Umbilical cord (tissue), 1 donor: ENCODE measurements at regions not wholly inside any gene's neighbourhood (a gene's known extent, or its start where the extent isn't known, plus 50 kb on each side); places are given as distances from the start of the nearest gene placed in this dataset.

Source experiments
- DNase-seq: peaks from one replicate; pipeline ENCODE4 v3.0.0-alpha.2; 2015; ENCODE audit warnings: low spot score

GRCh38 chr20:40542065-40542464 lies 147.0 kb downstream of the MAFB start:
- no peak for DNase-seq

GRCh38 chr20:40540166-40540565 lies 148.9 kb downstream of the MAFB start:
- peak; percentile 78 for DNase-seq

GRCh38 chr20:40538131-40538530 lies 150.9 kb downstream of the MAFB start:
- no peak for DNase-seq

- DNase-seq, result no peak
These were observed 152.2 kb downstream of the MAFB start for GRCh38 chr20:40536808-40537207.

- DNase-seq, result no peak
These were observed 153.2 kb downstream of the MAFB start for GRCh38 chr20:40535816-40536215.

DNA sequence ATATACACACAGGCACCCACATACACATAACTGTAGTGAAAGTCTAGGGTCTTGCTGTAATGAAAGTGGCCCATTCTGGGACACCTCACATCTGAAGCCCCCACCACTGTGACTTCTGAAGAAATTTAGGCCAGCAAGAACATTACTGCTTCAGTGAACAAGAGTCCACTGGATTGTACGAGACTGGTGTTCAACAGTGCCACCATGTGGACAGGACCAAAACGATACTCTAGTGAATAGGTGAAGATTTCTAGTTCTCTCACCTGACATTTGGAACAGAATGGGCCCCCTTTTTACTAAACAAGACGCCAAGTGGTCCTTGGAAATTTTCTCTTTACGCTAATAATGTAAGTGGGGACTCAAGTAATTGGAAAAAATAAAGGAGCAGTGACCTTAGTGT lies 156.9 kb downstream of the MAFB start:
- no peak for DNase-seq

- DNase-seq, result peak; percentile 13
These were observed 163.7 kb downstream of the MAFB start for GRCh38 chr20:40525351-40525750.

DNA sequence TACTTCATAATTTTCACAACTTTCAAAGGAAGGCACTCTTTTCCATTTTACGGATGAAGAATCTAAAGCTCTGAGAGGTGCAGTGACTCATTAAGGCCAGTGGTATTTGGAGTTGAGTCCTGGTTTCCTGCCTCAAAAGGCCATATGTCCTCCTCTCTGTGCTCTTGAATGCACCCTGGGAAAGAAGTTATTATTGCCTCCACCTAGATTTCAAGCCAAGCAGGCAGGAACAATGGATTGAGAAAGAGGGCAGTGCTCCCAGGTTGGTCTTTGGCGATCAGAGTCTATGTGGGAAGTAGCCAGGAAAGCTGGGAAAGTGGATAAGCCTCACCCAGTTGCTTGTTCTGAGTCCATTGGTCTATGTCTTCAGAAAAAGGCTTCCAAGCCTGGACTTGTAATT lies 165.0 kb downstream of the MAFB start:
- no peak for DNase-seq

- DNase-seq, result no peak
These were observed 166.6 kb downstream of the MAFB start for GRCh38 chr20:40522405-40522804.

GRCh38 chr20:40521962-40522361 lies 167.1 kb downstream of the MAFB start:
- no peak for DNase-seq

GRCh38 chr20:40519918-40520317 lies 169.1 kb downstream of the MAFB start:
- no peak for DNase-seq

DNA sequence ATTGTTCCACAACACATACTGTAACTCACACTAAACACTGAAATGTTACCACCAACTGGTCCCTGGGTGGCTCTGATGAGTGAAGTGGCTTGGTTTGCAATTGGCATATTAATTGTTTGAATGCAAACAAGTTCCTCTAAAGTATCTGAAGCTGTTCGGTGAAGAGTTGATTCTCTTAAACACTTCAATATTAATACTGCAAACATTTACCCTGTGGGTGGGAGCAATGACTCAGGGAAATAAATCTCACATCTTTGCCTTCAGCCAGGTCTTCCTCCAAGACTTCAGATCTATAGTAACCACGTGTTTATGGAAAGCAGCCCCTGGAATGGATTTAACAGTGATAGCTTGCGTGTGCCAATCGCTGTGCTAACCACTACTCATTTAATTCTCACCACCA lies 176.0 kb downstream of the MAFB start:
- no peak for DNase-seq

DNA sequence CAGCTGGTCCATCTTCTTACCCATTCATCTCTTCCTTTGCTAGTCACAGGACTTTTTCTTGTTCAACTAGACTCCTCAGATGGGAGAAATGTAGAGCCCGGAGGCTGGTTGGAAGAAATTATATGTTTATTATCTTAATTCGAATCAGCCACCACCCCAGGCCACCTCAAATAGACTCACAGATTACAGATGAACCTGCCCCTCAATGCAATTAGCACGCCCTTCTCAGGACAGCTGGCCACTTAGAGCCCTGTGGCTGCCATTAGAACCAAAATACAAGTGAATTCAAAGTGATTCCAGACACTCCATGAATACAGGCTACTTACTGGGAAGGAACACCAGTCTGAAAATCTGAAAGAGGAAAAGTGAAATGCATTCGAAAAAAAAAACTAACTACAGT lies 176.4 kb downstream of the MAFB start:
- DNase-seq, result no peak

- DNase-seq, result no peak
These were observed 177.6 kb downstream of the MAFB start for GRCh38 chr20:40511478-40511877.

GRCh38 chr20:40510622-40511021 lies 178.4 kb downstream of the MAFB start:
- DNase-seq, result no peak

DNA sequence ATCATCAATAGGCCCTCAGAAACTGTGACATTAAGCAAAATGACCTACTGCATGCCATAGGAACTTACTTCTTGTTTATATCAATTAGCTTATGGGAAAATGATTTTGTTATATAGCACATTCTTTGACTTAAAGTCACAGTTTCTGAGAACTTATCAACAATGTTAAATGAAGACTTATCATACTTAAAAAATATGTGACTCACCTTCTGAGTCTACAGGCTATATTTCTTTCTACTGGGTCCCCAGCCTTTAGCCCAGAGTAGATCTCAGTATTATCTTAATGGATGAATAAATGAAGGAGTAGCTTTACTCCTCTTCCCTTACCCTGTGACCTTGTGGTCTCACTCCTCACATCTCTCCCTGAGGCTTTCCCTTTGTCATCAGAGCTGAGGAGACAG lies 180.2 kb downstream of the MAFB start:
- DNase-seq, result no peak

DNA sequence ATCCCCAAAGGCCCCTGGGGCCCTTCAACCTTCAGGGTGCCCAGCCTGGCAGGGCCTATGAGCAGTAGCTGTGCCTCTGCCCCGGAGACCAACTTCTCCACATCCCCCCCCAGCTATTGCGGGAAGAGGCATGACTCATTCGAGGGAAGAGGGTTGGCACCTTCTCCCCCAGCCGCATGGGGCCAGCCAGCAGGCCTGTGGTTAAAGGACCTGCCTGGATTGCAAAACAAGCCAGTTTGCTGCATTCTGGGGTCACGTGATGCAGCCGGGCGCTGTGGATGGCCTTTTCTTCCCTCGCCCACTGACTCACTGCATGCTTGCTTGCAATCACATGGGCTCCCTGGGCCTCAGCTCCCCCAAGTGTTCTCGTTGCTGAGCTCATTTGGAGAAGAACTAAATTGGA lies 182.5 kb downstream of the MAFB start:
- peak; percentile 76 for DNase-seq

DNA sequence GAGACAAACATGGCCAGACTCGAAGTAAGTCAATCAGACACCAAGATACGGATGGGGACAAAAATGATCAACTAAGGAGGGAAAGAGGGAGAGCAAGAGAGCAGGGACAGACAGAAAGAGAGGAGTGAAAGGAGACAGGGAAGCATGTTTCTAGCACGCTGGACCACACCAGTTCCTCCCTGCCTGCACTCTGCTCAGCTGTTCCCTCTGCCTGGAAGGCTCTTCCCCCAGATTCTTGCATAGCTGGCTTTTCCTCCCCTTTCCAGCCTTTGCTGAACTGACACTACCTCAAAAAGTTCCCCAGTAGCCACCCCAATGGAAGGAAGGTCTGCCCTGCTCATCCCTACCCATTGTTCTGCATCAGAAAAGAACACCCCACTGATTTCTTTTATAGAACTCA lies 185.9 kb downstream of the MAFB start:
- no peak for DNase-seq

GRCh38 chr20:40502576-40502975 lies 186.5 kb downstream of the MAFB start:
- no peak for DNase-seq

- no peak for DNase-seq
These were observed 189.6 kb downstream of the MAFB start for GRCh38 chr20:40499391-40499790.

DNA sequence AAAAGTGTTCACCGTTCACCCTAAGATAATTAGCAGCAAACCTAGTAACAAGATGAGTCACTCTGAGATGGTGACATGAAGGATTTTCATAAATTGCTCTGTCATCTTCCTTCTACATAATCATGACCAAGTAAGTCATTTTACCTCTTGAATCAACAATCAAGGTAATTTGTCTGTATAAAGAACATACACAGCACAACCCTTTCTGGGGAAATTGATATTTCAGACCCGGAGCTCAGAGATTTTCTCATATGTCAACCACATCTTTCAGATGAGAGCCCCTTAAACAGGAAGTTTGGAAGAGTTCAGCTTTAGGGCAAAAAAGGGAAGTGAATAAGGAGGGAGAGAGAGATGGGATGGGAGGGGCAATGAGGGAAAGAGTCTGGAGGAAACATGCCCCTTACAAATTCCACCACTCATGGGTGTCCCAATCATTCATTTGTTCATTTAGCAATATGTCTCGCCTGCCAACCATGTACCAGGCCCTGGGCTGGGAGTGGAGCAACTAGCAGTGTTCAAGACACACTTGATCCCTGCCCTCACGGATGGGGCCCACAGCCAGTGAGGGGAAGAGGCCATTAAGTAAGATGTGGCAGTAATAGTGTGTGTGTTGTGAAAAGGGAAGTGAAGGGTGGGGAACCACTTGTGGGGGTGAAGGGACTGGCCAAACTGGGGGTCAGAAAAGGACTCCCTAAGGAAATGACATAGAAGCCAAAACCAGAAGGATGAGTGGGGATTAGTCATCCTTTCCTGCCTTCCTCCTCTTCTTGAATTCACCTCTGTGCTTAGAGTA lies 190.9 kb downstream of the MAFB start:
- no peak for DNase-seq

- no peak for DNase-seq
These were observed 193.1 kb downstream of the MAFB start for GRCh38 chr20:40495956-40496355.

DNA sequence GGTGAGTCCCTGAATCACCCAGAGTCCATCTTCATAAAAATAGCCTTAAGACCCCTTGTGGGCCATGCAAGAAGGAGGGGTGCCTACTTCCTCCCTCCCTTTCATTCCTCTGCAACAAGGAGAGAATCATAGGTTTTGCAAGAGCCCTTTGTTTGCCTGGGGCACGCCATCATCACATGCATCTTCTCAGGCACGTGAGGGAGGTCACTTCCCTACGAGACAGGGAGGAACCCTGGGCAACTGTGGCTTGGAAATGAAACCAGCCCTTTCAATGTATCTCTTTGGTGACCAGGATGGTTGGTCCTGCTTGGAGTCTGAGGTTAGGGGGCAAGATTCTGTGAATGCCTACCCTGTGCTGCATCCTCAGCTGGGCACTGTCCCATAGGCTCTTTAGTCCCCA lies 194.8 kb downstream of the MAFB start:
- no peak for DNase-seq

GRCh38 chr20:40493549-40493948 lies 195.5 kb downstream of the MAFB start:
- no peak for DNase-seq
